GM21529 (cell line): ENCODE measurements at regions not wholly inside any gene's neighbourhood (a gene's known extent, or its start where the extent isn't known, plus 50 kb on each side); places are given as distances from the start of the nearest gene placed in this dataset.
"Not testable (repeated sequence)": the region's sequence is repeated elsewhere in the genome, so short reads cannot be mapped to it uniquely, and the experiment has no call there.

Experiments
- ATAC-seq: cut with Tn5 transposase; IDR thresholded peaks from one replicate; pipeline ENCODE4 v1.9.1; 2021; ENCODE audit not compliant: unreplicated experiment

- no peak for ATAC-seq
Measured at GRCh38 chr17:34045990-34046389, 209.1 kb upstream of the CCL2 start.

GRCh38 chr17:34051046-34051445 is 204.0 kb upstream of the CCL2 start:
- ATAC-seq: no peak

GRCh38 chr17:34054495-34054894 is 200.6 kb upstream of the CCL2 start:
- no peak for ATAC-seq

- ATAC-seq: no peak
Measured at GRCh38 chr17:34055606-34056005, 199.5 kb upstream of the CCL2 start.

GRCh38 chr17:34059423-34060220 is 195.5 kb upstream of the CCL2 start:
- no peak for ATAC-seq

GRCh38 chr17:34066528-34066927 is 188.6 kb upstream of the CCL2 start:
- ATAC-seq: no peak

- no peak for ATAC-seq
Measured at GRCh38 chr17:34067011-34067410, 188.1 kb upstream of the CCL2 start.

- ATAC-seq: no peak
Measured at GRCh38 chr17:34068571-34068970, 186.5 kb upstream of the CCL2 start.

- no peak for ATAC-seq
Measured at GRCh38 chr17:34070712-34071111, 184.4 kb upstream of the CCL2 start.

- ATAC-seq: no peak
Measured at GRCh38 chr17:34071886-34072420, 183.1 kb upstream of the CCL2 start.

GRCh38 chr17:34075076-34075475 is 180.0 kb upstream of the CCL2 start:
- no peak for ATAC-seq

- ATAC-seq: no peak
Measured at GRCh38 chr17:34076743-34077631, 178.1 kb upstream of the CCL2 start.

GRCh38 chr17:34081269-34081668 is 173.8 kb upstream of the CCL2 start:
- no peak for ATAC-seq

GRCh38 chr17:34082404-34082803 is 172.7 kb upstream of the CCL2 start:
- ATAC-seq: no peak

- ATAC-seq: not testable (repeated sequence)
Measured at GRCh38 chr17:34089042-34089441, 166.0 kb upstream of the CCL2 start.

- no peak for ATAC-seq
Measured at GRCh38 chr17:34090593-34090992, 164.5 kb upstream of the CCL2 start.

GRCh38 chr17:34091975-34092374 is 163.1 kb upstream of the CCL2 start:
- ATAC-seq: no peak

- no peak for ATAC-seq
Measured at GRCh38 chr17:34095106-34095505, 160.0 kb upstream of the CCL2 start.

GRCh38 chr17:34098699-34099098 is 156.4 kb upstream of the CCL2 start:
- no peak for ATAC-seq

- ATAC-seq: no peak
Measured at GRCh38 chr17:34099859-34100515, 155.1 kb upstream of the CCL2 start.

GRCh38 chr17:34107019-34107418 is 148.1 kb upstream of the CCL2 start:
- ATAC-seq: no peak
